ENCODE measurements at regions not wholly inside any gene's neighbourhood (a gene's known extent, or its start where the extent isn't known, plus 50 kb on each side); places are given as distances from the start of the nearest gene placed in this dataset.
"Not testable (repeated sequence)": the region's sequence is repeated elsewhere in the genome, so short reads cannot be mapped to it uniquely, and the experiment has no call there.

GRCh38 chr7:13092708-13093005 is 405.2 kb downstream of the ARL4A start:
- Mint-ChIP-seq H3K36me3 (peaks cover 1% of the 10 kb centered on the region), H3K27me3 (peaks cover 9% of the 10 kb centered on the region), H3K4me1 (no peaks in the 10 kb centered on the region), H3K27ac (no peak overlapping the region), H3K9me3 (peaks cover 2% of the 10 kb centered on the region), H3K4me3 (no peak overlapping the region)
- DNase-seq (ENCODE audit: low spot score in 2 of 2) (no peak), ATAC-seq (ENCODE audit: low read depth) (no peak)

- H3K27ac Mint-ChIP-seq: no peak overlapping the region
- ATAC-seq (ENCODE audit: low read depth) (no peak), DNase-seq (ENCODE audit: low spot score in 2 of 2) (no peak)
- H3K4me1 Mint-ChIP-seq: no peaks in the 10 kb centered on the region
- H3K9me3 Mint-ChIP-seq: peaks cover 2% of the 10 kb centered on the region
- no peak overlapping the region for H3K4me3 Mint-ChIP-seq
- H3K27me3 Mint-ChIP-seq: peaks cover 9% of the 10 kb centered on the region
- H3K36me3 Mint-ChIP-seq: peaks cover 1% of the 10 kb centered on the region
Measured at GRCh38 chr7:13093160-13093559, 405.7 kb downstream of the ARL4A start.

- H3K36me3 Mint-ChIP-seq: no peaks in the 10 kb centered on the region
- peaks cover 5% of the 10 kb centered on the region for H3K27me3 Mint-ChIP-seq
- H3K4me3 Mint-ChIP-seq: no peak overlapping the region
- H3K27ac Mint-ChIP-seq: no peak overlapping the region
- no peaks in the 10 kb centered on the region for H3K9me3 Mint-ChIP-seq
- ATAC-seq (ENCODE audit: low read depth) (no peak), DNase-seq (ENCODE audit: low spot score in 2 of 2) (no peak)
- H3K4me1 Mint-ChIP-seq: peaks cover 2% of the 10 kb centered on the region
Measured at GRCh38 chr7:13097499-13097898, 410.1 kb downstream of the ARL4A start.

- Mint-ChIP-seq H3K36me3 (no peaks in the 10 kb centered on the region), H3K27ac (no peak overlapping the region), H3K27me3 (peaks cover 3% of the 10 kb centered on the region), H3K4me3 (no peak overlapping the region), H3K4me1 (peaks cover 2% of the 10 kb centered on the region), H3K9me3 (no peaks in the 10 kb centered on the region)
- no peak for DNase-seq (ENCODE audit: low spot score in 2 of 2)
- no peak for ATAC-seq (ENCODE audit: low read depth)
Measured at GRCh38 chr7:13098161-13098560, 410.7 kb downstream of the ARL4A start.

- peaks cover 7% of the 10 kb centered on the region for H3K4me1 Mint-ChIP-seq
- H3K27ac Mint-ChIP-seq: no peak overlapping the region
- DNase-seq (ENCODE audit: low spot score in 2 of 2) (no peak), ATAC-seq (ENCODE audit: low read depth) (no peak)
- no peak overlapping the region for H3K4me3 Mint-ChIP-seq
- no peaks in the 10 kb centered on the region for H3K36me3 Mint-ChIP-seq
- H3K27me3 Mint-ChIP-seq: peaks cover 3% of the 10 kb centered on the region
- no peaks in the 10 kb centered on the region for H3K9me3 Mint-ChIP-seq
Measured at GRCh38 chr7:13099154-13099795, 411.8 kb downstream of the ARL4A start.

- ATAC-seq (ENCODE audit: low read depth) (no peak), DNase-seq (ENCODE audit: low spot score in 2 of 2) (no peak)
- no peak overlapping the region for H3K4me3 Mint-ChIP-seq
- no peaks in the 10 kb centered on the region for H3K36me3 Mint-ChIP-seq
- H3K27me3 Mint-ChIP-seq: no peaks in the 10 kb centered on the region
- no peaks in the 10 kb centered on the region for H3K9me3 Mint-ChIP-seq
- H3K4me1 Mint-ChIP-seq: peaks cover 10% of the 10 kb centered on the region
- H3K27ac Mint-ChIP-seq: no peak overlapping the region
Measured at GRCh38 chr7:13104128-13104527, 416.7 kb downstream of the ARL4A start.

GRCh38 chr7:13105209-13105608 is 417.8 kb downstream of the ARL4A start:
- Mint-ChIP-seq H3K4me3 (no peak overlapping the region), H3K36me3 (peaks cover 1% of the 10 kb centered on the region), H3K9me3 (no peaks in the 10 kb centered on the region), H3K4me1 (peaks cover 10% of the 10 kb centered on the region), H3K27ac (no peak overlapping the region), H3K27me3 (no peaks in the 10 kb centered on the region)
- no peak for DNase-seq (ENCODE audit: low spot score in 2 of 2)
- no peak for ATAC-seq (ENCODE audit: low read depth)

GRCh38 chr7:13106513-13106912 is 419.1 kb downstream of the ARL4A start:
- Mint-ChIP-seq H3K27ac (peak overlapping the region; percentile 28), H3K4me3 (no peak overlapping the region), H3K27me3 (no peaks in the 10 kb centered on the region), H3K9me3 (no peaks in the 10 kb centered on the region), H3K4me1 (peaks cover 8% of the 10 kb centered on the region), H3K36me3 (peaks cover 1% of the 10 kb centered on the region)
- DNase-seq (ENCODE audit: low spot score in 2 of 2): no peak
- ATAC-seq (ENCODE audit: low read depth): no peak

GRCh38 chr7:13107291-13107690 is 419.9 kb downstream of the ARL4A start:
- Mint-ChIP-seq H3K4me3 (no peak overlapping the region), H3K9me3 (no peaks in the 10 kb centered on the region)
- no peak for DNase-seq (ENCODE audit: low spot score in 2 of 2)

GRCh38 chr7:13108061-13108460 is 420.6 kb downstream of the ARL4A start:
- peaks cover 1% of the 10 kb centered on the region for H3K36me3 Mint-ChIP-seq
- DNase-seq (ENCODE audit: low spot score in 2 of 2) (no peak), ATAC-seq (ENCODE audit: low read depth) (no peak)
- no peak overlapping the region for H3K4me3 Mint-ChIP-seq
- H3K27ac Mint-ChIP-seq: no peak overlapping the region
- H3K9me3 Mint-ChIP-seq: no peaks in the 10 kb centered on the region
- H3K4me1 Mint-ChIP-seq: peaks cover 8% of the 10 kb centered on the region
- H3K27me3 Mint-ChIP-seq: no peaks in the 10 kb centered on the region

More at GRCh38 chr7:13107291-13107690, 419.9 kb downstream of the ARL4A start:
- no peak for ATAC-seq (ENCODE audit: low read depth)
- H3K27me3 Mint-ChIP-seq: no peaks in the 10 kb centered on the region
- H3K4me1 Mint-ChIP-seq: peaks cover 8% of the 10 kb centered on the region
- H3K27ac Mint-ChIP-seq: no peak overlapping the region
- H3K36me3 Mint-ChIP-seq: peaks cover 1% of the 10 kb centered on the region

- H3K9me3 Mint-ChIP-seq: no peaks in the 10 kb centered on the region
- H3K4me3 Mint-ChIP-seq: no peak overlapping the region
- H3K4me1 Mint-ChIP-seq: peaks cover 4% of the 10 kb centered on the region
- peaks cover 1% of the 10 kb centered on the region for H3K36me3 Mint-ChIP-seq
- ATAC-seq (ENCODE audit: low read depth) (no peak), DNase-seq (ENCODE audit: low spot score in 2 of 2) (no peak)
- no peak overlapping the region for H3K27ac Mint-ChIP-seq
- no peaks in the 10 kb centered on the region for H3K27me3 Mint-ChIP-seq
Measured at GRCh38 chr7:13109201-13109600, 421.8 kb downstream of the ARL4A start.

GRCh38 chr7:13110107-13110506 is 422.7 kb downstream of the ARL4A start:
- Mint-ChIP-seq H3K4me1 (peaks cover 3% of the 10 kb centered on the region), H3K4me3 (no peak overlapping the region), H3K27me3 (no peaks in the 10 kb centered on the region), H3K9me3 (no peaks in the 10 kb centered on the region), H3K36me3 (peaks cover 1% of the 10 kb centered on the region), H3K27ac (no peak overlapping the region)
- DNase-seq (ENCODE audit: low spot score in 2 of 2) (no peak), ATAC-seq (ENCODE audit: low read depth) (no peak)

GRCh38 chr7:13111230-13111629 is 423.8 kb downstream of the ARL4A start:
- Mint-ChIP-seq H3K36me3 (peaks cover 1% of the 10 kb centered on the region), H3K9me3 (no peaks in the 10 kb centered on the region), H3K4me3 (no peak overlapping the region), H3K27ac (no peak overlapping the region), H3K27me3 (no peaks in the 10 kb centered on the region), H3K4me1 (peaks cover 1% of the 10 kb centered on the region)
- no peak for ATAC-seq (ENCODE audit: low read depth)
- no peak for DNase-seq (ENCODE audit: low spot score in 2 of 2)

- not testable (repeated sequence) for H3K9me3 Mint-ChIP-seq; H3K27me3 Mint-ChIP-seq; H3K36me3 Mint-ChIP-seq; H3K4me3 Mint-ChIP-seq; H3K4me1 Mint-ChIP-seq; H3K27ac Mint-ChIP-seq; DNase-seq (ENCODE audit: low spot score in 2 of 2); ATAC-seq (ENCODE audit: low read depth)
Measured at GRCh38 chr7:13114240-13114639, 426.8 kb downstream of the ARL4A start.

- H3K4me1 Mint-ChIP-seq: peaks cover 3% of the 10 kb centered on the region
- H3K36me3 Mint-ChIP-seq: no peaks in the 10 kb centered on the region
- H3K9me3 Mint-ChIP-seq: no peaks in the 10 kb centered on the region
- ATAC-seq (ENCODE audit: low read depth) (no peak), DNase-seq (ENCODE audit: low spot score in 2 of 2) (no peak)
- H3K27me3 Mint-ChIP-seq: no peaks in the 10 kb centered on the region
- no peak overlapping the region for H3K27ac Mint-ChIP-seq
- H3K4me3 Mint-ChIP-seq: no peak overlapping the region
Measured at GRCh38 chr7:13115157-13115772, 427.8 kb downstream of the ARL4A start.

Measured in memory B cell (primary cell).